ENCODE measurements at regions not wholly inside any gene's neighbourhood (a gene's known extent, or its start where the extent isn't known, plus 50 kb on each side); places are given as distances from the start of the nearest gene placed in this dataset.

GRCh38 chrX:140933016-140933415 lies 69.4 kb upstream of the SPANXB1 start:
- no peaks in the 10 kb centered on the region for H3K27me3 ChIP-seq (ENCODE audit: control insufficient read depth, insufficient read depth)
- H3K27ac ChIP-seq (ENCODE audit: low read length) = no peak overlapping the region
- H3K9me3 ChIP-seq (ENCODE audit: control insufficient read depth, low read length) = no peaks in the 10 kb centered on the region
- intact Hi-C loops (cut with DNase I) = no loop called here
- 57% methylated on average over 3 of the region's 3 CpGs for WGBS
- no peak for ATAC-seq
- H3K4me3 ChIP-seq (ENCODE audit: low read length) = no peak overlapping the region
- DNase-seq = no peak
- no peaks in the 10 kb centered on the region for H3K4me1 ChIP-seq (ENCODE audit: control insufficient read depth, insufficient read depth, low read length)

- ATAC-seq = no peak
- Histone ChIP-seq H3K4me3 (ENCODE audit: low read length) (no peak overlapping the region), H3K9me3 (ENCODE audit: control insufficient read depth, low read length) (no peaks in the 10 kb centered on the region), H3K27me3 (ENCODE audit: control insufficient read depth, insufficient read depth) (no peaks in the 10 kb centered on the region), H3K27ac (ENCODE audit: low read length) (no peak overlapping the region), H3K4me1 (ENCODE audit: control insufficient read depth, insufficient read depth, low read length) (no peaks in the 10 kb centered on the region)
- no peak for DNase-seq
- intact Hi-C loops (cut with DNase I) = no loop called here
- WGBS = 72% methylated on average over 6 of the region's 6 CpGs
Observed at GRCh38 chrX:140933874-140934655, 68.3 kb upstream of the SPANXB1 start.

DNA sequence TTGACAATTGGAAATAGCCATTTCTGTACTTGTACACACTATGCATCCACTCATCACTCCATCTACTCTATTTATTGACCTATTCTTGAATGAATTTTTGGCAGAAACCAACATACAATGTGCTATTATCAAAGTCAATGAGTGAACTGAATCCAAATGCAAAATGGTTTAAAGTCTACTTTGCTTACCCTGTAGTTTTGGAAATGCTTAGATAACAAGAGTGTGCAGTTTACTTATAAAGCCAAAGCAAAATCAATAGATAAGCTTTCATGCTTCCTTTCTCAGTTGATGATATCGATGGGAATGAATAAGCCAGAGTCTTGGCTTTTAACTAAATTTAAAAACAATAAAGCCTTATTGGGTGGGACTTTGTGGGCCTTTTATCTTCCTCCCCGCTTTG lies 58.9 kb upstream of the SPANXB1 start:
- intact Hi-C loops (cut with DNase I) = no loop called here
- Histone ChIP-seq H3K9me3 (ENCODE audit: control insufficient read depth, low read length) (no peaks in the 10 kb centered on the region), H3K27ac (ENCODE audit: low read length) (no peak overlapping the region), H3K4me3 (ENCODE audit: low read length) (no peak overlapping the region), H3K4me1 (ENCODE audit: control insufficient read depth, insufficient read depth, low read length) (no peaks in the 10 kb centered on the region), H3K27me3 (ENCODE audit: control insufficient read depth, insufficient read depth) (no peaks in the 10 kb centered on the region)
- no peak for DNase-seq
- 74% methylated on average over 2 of the region's 2 CpGs for WGBS
- ATAC-seq = no peak

- H3K27ac ChIP-seq (ENCODE audit: low read length) = no peak overlapping the region
- no peaks in the 10 kb centered on the region for H3K4me1 ChIP-seq (ENCODE audit: control insufficient read depth, insufficient read depth, low read length)
- intact Hi-C loops (cut with DNase I) = no loop called here
- DNase-seq (no peak), ATAC-seq (no peak)
- H3K4me3 ChIP-seq (ENCODE audit: low read length) = no peak overlapping the region
- H3K27me3 ChIP-seq (ENCODE audit: control insufficient read depth, insufficient read depth) = no peaks in the 10 kb centered on the region
- no peaks in the 10 kb centered on the region for H3K9me3 ChIP-seq (ENCODE audit: control insufficient read depth, low read length)
- WGBS = 80% methylated on average over 3 of the region's 3 CpGs
Observed at GRCh38 chrX:140944710-140945109, 57.7 kb upstream of the SPANXB1 start.

- 85% methylated on average over 5 of the region's 5 CpGs for WGBS
Observed at GRCh38 chrX:140948827-140949226, 53.6 kb upstream of the SPANXB1 start.

GRCh38 chrX:140949233-140949632 lies 53.2 kb upstream of the SPANXB1 start:
- DNase-seq (no peak), ATAC-seq (no peak)
- Histone ChIP-seq H3K4me3 (ENCODE audit: low read length) (no peak overlapping the region), H3K27me3 (ENCODE audit: control insufficient read depth, insufficient read depth) (no peaks in the 10 kb centered on the region), H3K4me1 (ENCODE audit: control insufficient read depth, insufficient read depth, low read length) (no peaks in the 10 kb centered on the region), H3K9me3 (ENCODE audit: control insufficient read depth, low read length) (no peaks in the 10 kb centered on the region), H3K27ac (ENCODE audit: low read length) (no peak overlapping the region)
- WGBS = 77% methylated on average over 5 of the region's 5 CpGs
- intact Hi-C loops (cut with DNase I) = no loop called here

More at GRCh38 chrX:140948827-140949226, 53.6 kb upstream of the SPANXB1 start:
- H3K27ac ChIP-seq (ENCODE audit: low read length) = no peak overlapping the region
- no peaks in the 10 kb centered on the region for H3K4me1 ChIP-seq (ENCODE audit: control insufficient read depth, insufficient read depth, low read length)
- no peaks in the 10 kb centered on the region for H3K27me3 ChIP-seq (ENCODE audit: control insufficient read depth, insufficient read depth)
- DNase-seq (no peak), ATAC-seq (no peak)
- no peaks in the 10 kb centered on the region for H3K9me3 ChIP-seq (ENCODE audit: control insufficient read depth, low read length)
- no peak overlapping the region for H3K4me3 ChIP-seq (ENCODE audit: low read length)
- intact Hi-C loops (cut with DNase I) = no loop called here

Small RNA genes lying in the stretch of these regions (microRNA-seq; reads per million reads assigned to microRNA genes)
- 0 to 0.42 reads per million in 2 donors for gene MIR320D2
